ENCODE measurements at regions not wholly inside any gene's neighbourhood (a gene's known extent, or its start where the extent isn't known, plus 50 kb on each side); places are given as distances from the start of the nearest gene placed in this dataset.

DNA sequence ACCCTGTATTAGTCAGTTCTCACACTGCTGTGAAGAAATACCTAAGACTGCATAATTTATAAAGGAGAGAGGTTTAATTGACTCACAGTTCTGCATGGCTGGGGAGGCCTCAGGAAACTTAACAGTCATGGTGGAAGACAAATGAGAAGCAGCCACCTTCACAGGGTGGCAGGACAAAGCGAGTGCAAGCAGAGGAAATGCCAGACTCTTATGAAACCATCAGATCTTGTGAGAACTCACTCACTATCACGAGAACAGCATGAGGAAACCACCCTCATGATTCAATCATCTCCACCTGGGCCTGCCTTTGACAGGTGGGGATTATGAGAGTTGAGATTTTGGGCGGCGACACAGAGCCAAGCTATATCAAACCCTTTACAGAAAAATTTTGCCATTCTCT lies 722.4 kb downstream of the RAB28 start:
- TF ChIP-seq, protein P1, sequence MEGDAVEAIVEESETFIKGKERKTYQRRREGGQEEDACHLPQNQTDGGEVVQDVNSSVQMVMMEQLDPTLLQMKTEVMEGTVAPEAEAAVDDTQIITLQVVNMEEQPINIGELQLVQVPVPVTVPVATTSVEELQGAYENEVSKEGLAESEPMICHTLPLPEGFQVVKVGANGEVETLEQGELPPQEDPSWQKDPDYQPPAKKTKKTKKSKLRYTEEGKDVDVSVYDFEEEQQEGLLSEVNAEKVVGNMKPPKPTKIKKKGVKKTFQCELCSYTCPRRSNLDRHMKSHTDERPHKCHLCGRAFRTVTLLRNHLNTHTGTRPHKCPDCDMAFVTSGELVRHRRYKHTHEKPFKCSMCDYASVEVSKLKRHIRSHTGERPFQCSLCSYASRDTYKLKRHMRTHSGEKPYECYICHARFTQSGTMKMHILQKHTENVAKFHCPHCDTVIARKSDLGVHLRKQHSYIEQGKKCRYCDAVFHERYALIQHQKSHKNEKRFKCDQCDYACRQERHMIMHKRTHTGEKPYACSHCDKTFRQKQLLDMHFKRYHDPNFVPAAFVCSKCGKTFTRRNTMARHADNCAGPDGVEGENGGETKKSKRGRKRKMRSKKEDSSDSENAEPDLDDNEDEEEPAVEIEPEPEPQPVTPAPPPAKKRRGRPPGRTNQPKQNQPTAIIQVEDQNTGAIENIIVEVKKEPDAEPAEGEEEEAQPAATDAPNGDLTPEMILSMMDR (IDR thresholded peaks at IDR 0.05; ENCODE audit: low read depth, low read length, missing input control) = no peak
- TF ChIP-seq REST (IDR thresholded peaks at IDR 0.05) (no peak), MAX (IDR thresholded peaks at IDR 0.05) (no peak), RXRA (IDR thresholded peaks at IDR 0.05) (no peak), YY1 (IDR thresholded peaks at IDR 0.05) (no peak)
- TF ChIP-seq, protein P2, sequence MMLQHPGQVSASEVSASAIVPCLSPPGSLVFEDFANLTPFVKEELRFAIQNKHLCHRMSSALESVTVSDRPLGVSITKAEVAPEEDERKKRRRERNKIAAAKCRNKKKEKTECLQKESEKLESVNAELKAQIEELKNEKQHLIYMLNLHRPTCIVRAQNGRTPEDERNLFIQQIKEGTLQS (IDR thresholded peaks at IDR 0.05) = no peak
